GM18508 (cell line): ENCODE measurements at regions not wholly inside any gene's neighbourhood (a gene's known extent, or its start where the extent isn't known, plus 50 kb on each side); places are given as distances from the start of the nearest gene placed in this dataset.

ENCODE experiments used
- ATAC-seq: cut with Tn5 transposase; IDR thresholded peaks from one replicate; pipeline ENCODE4 v1.9.1; 2021; ENCODE audit warnings: moderate number of reproducible peaks; ENCODE audit not compliant: insufficient read depth, unreplicated experiment

DNA sequence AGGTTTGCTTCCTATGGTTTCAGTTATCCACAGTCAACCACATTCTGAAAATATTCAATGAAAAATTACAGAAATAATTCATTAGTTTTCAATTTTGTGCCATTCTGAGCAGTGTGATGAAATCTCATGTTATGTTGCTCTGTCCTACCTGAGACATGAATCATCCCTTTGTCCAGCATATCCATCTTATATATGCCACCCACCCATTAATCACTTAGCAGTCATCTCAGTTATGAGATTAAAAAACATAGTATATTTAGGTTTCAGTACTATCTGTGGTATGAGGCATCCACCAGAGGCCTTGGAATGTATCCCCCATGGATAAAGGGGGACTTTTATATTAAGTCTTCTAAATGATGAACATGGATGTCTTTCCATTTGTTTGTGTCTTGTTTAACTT, 64.7 kb upstream of the PROK2 start:
- ATAC-seq: no peak

DNA sequence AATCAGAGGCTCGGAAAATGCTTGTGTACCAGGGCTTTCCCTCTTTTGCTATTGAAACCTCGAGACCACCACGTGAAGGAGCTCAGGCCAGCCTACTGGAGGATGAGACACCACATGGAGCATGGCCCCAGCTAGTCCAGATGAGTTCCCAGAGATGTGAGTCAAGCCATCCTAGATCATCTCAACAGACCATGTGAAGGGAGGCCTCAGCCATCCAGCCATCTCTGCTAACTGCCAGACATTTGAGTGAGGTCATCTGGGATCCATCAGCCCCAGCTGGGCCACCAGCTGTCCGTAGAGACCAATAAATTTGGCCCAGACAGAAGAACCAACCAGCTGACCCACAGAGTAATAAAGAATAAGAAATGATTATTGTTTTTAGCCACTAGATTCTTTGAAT, 62.8 kb upstream of the PROK2 start:
- no peak for ATAC-seq

DNA sequence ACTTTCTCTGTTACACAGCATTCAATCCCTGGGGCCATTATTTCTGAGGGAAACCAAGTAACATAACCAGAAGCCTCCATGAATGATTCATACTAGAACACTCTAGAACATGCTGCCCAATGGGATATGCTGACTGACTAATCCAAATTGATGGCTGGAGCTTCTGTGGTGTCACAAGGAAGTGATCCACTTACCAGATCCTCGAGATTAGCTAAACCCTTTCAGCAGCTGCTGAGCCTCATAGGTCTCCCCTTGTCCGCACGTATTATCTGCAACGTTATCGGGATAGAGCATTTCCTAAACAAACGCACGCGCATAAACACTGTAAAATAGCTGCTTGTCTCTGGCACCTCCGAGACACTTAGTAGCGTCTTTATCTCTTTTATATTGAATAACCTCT, 61.2 kb upstream of the PROK2 start:
- ATAC-seq: no peak

DNA sequence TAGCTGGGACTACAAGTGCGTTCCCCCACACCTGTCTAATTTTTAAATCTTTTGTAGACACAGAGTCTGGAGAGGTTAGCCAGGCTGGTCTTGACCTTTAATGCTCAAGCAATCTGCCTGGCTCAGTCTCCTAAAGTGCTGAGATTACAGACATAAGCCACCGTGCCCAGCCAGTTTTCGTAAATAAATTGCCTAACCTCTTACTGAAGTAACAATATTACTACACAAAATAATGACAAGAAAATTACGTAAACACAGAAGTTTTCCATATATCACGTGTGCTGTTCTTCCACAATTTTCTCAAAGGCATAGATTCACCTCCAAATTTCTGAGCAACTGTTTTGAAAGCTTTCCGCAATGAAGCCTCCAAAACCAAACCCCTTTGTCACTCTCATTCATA, 58.1 kb upstream of the PROK2 start:
- no peak for ATAC-seq

DNA sequence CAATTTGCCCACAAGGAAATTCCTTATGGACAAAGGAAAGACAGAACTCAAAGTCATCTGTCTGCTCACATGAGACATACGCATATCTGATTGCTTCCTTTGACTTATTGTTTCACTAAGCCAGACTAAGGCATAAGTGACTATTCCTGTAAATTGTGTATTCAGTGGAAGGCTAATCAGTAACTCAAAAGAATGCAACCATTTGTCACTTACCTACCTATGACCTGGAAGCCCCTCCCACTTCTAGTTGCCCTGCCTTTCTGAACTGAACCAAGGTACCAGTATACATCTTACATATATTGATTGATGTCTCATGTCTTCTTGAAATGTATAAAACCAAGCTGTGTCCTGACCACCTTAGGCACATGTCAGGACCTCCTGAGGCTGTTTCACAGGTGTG, 53.5 kb upstream of the PROK2 start:
- no peak for ATAC-seq
